ENCODE measurements at regions not wholly inside any gene's neighbourhood (a gene's known extent, or its start where the extent isn't known, plus 50 kb on each side); places are given as distances from the start of the nearest gene placed in this dataset.

- TF ChIP-seq CTCF (IDR thresholded peaks at IDR 0.05; ENCODE audit: low read depth, low read length, poor library complexity, severe bottlenecking) (no peak), EZH2phosphoT487 (IDR thresholded peaks at IDR 0.05; ENCODE audit: borderline replicate concordance, low read length) (no peak)
These were observed 52.6 kb upstream of the SLCO4A1 start for GRCh38 chr20:62589720-62590119.
